Activated T-cell treated with anti-CD3 and anti-CD28 coated beads for 48 hours (primary cell): ENCODE measurements at regions not wholly inside any gene's neighbourhood (a gene's known extent, or its start where the extent isn't known, plus 50 kb on each side); places are given as distances from the start of the nearest gene placed in this dataset.

Source experiments
- DNase-seq: peaks from one replicate; pipeline ENCODE4 v3.0.0-alpha.2; 2020; ENCODE audit warnings: low read depth

DNA sequence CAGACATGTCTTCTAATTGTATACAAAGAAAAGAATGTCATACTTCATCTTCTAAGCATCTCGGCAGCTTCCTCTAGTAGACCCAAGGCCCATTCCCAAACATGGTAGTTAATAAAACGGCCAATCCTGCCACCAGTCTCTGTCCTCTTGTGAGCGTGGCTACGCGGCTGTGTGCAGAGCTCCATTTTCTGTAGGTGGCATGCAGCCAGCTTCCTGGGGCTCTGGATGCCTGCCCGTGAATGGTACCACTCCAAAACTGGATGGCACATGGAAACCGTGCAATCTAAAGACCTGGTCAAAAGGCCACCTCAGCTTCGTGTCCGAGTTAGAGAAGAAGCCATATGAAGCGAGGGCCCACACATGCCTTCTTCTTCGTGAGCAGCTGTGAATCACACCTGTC lies 110.7 kb downstream of the SIPA1L2 start:
- DNase-seq, result no peak

DNA sequence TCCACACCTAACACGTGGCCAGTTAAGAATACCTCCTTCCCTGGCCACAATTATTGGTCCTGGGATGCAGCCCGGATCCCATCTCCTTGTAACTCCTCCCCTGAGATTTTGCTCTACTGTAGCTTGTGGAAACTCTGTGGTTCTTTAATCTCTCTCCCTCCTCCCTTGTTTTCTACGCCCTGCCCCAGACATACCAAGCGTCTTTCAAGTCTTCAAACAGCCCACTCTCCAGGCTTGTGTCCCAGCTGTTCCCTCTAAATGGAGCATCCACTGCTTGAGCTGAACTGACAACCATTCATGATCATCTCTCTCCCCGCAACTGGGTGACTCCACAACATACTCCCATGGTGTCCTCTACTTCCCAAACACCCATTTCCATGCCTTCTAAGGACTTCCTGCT lies 111.6 kb downstream of the SIPA1L2 start:
- no peak for DNase-seq

DNA sequence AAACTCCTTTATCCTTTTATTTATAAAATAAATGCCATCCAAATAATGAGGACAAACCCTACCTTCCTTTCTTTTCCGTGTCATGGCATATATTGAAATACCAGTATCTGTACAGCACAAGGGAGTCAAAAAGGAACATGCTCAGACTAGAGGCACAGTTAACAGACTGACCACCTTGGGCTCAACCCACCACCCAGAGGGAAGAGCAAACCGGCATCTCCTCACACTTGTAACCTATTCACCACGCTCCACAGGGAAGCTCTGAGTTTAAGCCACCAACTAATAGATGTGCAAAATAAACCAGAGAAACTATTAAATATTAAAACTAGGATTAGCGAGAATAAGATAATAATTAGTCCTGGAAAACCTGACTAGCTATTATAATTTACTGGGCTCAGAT lies 112.7 kb downstream of the SIPA1L2 start:
- no peak for DNase-seq

DNA sequence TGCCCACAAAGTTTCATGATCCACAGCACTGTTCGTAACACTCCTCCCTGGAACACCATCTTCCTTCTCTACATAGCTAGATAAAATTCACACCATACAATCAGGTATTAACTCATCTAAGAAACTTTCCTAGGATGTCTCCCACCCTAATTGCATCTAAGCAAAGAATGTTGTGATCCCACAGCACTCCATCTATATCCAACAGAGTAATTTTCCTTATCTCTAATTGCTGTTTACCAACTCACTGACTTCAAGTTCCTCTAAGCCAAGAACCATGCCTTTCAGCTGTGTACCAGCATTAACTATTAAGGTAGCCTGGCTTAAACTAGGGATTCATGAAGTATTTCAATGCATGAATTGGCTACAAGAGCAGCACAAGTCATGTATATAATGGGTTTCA lies 114.2 kb downstream of the SIPA1L2 start:
- no peak for DNase-seq

DNA sequence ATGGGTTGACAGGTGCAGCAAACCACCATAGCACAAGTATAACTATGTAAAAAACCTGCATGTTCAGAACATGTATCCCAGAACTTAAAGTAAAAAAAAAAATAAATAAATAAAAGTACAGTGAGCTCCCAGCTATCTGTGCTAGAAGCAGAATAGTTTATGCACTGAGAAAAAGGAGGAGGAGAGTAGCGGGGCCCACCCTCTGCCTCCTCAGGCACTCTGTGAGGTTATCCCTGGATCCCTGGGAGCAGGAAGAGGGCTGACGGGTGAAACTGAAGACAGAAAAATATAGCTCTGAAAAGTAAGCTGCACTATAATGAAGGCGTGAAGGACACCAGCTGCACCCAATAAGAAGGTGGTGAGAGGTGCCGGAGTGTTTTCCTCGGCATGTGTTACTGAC lies 117.2 kb downstream of the SIPA1L2 start:
- DNase-seq, result no peak

DNA sequence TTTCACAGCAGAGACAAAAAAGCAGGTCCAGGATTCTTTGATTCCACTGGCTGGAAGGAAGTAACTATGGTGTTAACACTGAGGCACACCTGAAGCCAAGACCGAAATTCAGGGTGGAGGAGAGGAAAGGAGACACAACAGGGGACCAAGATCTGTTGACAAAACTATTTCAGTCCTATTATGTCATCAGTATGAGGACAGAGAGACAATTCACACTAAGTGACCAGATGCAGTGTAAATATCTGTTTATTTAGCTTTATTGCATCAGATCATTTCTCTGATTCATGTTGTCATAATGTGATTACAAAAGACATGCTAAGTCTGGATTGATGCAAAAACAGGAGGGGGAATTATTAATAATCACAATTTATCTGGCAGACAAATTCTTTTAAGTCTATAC lies 118.8 kb downstream of the SIPA1L2 start:
- DNase-seq, result no peak

DNA sequence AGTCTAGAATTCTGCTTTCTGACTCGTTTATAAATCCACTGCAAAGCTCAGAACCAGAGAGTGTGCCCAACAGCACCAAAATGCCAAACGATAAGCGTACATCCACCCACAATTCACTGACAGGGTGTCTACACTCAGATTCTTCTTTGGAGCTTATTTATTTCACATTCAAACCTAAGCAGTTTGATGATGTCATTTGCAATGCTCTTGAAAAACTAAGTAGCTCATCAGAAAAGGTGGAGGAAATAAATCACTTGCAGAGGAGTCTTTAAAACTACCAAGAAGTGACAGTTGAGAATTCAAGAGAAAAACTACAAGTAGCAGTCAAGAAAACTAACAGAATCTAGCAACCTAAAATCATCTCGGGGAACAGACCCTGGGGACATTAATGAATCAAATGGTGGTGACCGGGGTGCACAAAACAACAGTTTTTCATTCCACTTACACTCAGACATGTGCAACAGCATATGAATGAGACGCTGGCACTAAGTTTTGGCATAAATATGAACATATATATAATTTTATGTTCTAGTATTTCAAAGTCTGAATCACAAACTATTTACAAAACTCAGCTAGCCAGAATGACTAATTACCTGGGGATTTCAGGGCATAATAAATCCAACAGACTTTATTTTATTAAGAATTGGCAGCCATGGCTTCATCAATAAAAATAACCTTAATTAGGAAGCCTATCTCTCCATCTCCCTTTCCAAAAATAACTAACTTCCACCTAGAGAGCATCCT lies 119.4 kb downstream of the SIPA1L2 start:
- DNase-seq, result no peak

DNA sequence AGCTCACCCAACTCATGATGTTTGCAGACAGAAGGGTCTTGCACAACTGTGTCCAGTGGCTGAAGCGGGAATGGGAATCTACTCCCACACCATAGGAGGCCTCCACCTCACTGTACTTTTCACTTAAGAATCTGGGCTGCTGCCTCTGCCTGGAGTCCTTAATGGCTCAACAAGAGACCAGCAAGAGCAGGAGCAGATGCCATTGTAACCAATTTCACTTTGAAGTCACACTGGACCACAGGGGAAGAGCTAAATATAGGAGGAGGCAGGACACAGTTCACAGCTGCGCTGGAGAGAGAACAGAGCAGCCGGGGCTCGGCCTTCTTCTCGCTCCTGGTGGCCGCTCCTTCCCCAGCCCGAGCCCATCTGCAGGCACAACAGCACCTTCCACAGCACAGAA lies 120.4 kb downstream of the SIPA1L2 start:
- no peak for DNase-seq

DNA sequence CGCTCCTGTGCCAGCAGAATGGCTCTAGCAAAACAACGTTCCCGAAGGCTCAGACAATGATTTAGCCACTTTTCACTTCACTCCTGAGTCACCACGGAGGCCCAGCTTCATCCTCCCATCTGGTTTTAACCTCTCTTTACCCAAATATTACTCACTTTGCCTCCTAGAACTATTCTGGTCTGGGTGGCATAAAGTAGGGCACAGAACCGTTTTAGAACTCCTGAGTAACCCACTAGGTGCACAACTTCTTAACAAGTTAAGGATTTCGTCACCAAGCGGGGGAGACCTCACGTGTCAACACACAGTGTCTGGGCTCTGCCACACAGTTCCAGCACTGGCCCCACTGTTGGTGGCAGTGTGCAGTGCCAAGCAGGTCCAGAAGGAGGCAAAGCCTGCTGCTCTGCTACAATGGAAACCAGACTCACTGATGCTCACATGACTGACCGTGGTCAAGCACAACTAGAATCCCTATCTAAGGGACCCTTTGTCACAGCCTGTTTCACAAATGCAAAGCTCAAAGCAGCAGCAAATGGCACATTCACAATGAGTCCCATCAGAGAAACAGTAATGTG lies 121.7 kb downstream of the SIPA1L2 start:
- no peak for DNase-seq

DNA sequence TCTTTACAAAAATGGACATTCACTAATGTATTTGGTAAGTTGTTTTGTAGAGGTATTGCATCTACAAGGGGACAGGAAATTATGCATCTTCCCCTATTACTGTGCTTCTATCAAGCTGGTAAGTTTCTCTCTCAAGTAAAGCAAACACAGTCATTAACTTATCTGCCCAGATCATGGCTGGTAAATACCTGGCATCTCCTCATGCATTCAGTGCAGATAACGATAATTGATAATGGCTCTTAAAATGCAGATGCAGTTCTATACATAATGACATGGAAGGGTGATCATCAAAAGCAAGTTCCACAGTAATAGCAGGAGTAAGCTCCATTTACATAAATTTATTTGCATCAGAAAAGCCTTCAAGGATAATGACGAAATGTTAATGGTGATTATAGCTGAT lies 122.4 kb downstream of the SIPA1L2 start:
- no peak for DNase-seq

DNA sequence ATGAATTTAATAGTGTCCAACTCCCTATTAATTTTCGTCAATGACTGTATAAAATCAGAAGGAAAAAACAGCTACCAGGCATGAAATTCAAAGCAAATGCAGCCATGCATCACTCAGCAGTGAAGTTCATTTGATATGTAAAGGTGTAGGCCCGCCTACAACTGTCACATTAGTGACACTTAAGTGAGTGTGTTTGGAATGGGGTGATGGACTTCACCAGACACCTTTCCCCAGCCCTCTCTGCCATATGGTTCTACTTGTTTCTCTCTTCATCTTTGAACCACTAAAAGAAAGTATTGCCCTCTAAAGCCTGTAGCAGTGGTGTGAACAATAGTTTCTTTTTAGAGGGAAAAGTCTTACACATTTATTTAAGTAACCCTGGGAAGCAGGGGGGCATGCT lies 124.0 kb downstream of the SIPA1L2 start:
- no peak for DNase-seq

DNA sequence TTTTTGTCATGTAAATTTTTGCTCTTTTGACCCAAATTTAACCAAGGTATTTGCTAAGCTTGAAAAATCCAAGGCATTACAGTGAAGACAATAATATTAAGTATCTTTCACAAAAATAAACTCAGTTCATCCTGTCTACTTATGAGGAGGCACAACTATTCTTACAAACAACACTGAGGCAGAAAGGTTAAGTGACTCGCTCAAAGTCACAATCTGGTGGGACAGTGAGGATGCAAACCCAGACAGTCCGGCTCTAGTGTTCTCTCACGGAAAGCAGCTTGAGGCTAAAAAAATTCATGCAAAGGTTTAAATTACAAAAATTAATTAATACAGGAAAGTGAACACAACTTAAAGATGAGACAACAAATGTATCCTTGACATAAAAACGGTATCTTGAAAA lies 125.3 kb downstream of the SIPA1L2 start:
- DNase-seq, result no peak

DNA sequence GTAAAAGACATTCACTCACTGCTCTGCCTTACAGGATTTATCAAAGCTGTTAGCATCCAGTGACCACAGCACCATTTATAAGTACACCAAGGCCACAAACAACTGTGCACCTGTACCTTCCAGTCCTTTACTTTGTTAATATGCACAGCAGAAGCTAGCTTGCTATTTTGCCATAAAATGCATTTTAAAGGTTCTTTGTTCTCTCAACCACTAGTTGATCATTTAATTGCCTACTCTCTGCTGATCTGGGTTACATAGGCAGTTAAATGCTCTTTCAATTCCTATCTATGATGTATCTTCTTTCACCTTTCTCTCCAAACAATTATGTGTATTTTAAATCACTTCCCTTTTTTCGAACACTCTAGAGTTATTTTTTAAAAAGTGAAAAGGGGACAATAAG lies 126.4 kb downstream of the SIPA1L2 start:
- DNase-seq, result no peak

DNA sequence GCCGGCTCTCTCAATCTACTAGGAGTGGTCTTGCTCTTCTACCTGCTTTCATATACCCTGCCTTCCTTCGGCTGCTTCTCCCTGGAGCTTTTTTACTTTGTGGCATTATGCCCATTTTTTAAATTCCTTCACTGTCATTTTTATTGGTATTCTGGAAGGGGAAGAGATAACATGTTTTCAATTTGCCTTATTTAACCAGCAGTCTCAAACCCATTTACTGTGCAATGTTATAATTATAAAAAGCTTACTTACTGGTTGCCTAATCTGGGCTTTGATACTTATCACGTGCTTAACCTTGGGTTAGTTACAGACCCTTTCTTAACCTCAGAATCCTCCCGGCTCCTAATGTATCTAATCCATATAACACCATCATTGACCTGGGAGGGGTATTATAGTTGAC lies 128.1 kb downstream of the SIPA1L2 start:
- no peak for DNase-seq

DNA sequence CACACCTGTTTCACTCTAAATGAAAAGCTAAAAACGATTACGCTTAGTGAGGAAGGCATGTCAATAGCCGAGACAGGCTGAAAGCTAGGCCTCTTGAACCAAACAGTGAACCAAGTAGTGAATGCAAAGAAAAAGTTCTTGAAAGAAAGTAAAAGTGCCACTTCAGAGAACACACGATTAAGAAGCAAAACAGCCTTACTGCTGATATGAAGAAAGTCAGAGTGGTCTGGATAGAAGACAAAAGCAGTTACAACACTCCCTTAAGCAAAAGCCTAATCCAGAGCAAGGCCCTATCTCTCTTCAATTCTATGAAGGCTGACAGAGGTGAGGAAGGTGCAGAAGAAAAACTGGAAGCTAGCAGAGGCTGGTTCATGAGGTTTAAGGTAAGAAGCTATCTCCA lies 130.7 kb downstream of the SIPA1L2 start:
- DNase-seq, result no peak

DNA sequence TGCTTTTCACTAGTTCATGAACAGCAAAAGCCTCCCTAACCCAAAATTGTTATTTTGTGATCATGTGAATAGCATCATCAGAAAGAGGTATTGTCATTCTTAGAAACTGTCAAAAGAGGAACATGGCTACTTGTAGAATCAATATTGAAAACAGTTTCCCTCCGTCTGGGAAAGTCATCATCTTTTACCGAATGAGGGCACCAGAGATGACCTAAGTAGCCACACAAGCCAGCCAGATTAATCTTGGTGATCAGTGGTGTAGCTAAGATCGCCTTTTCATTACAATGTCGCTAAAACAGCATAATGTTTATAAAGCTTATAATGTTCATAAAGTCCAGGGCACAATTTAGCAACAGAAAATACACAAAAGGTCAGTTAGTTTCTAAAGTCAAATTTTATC lies 136.1 kb downstream of the SIPA1L2 start:
- DNase-seq, result no peak

DNA sequence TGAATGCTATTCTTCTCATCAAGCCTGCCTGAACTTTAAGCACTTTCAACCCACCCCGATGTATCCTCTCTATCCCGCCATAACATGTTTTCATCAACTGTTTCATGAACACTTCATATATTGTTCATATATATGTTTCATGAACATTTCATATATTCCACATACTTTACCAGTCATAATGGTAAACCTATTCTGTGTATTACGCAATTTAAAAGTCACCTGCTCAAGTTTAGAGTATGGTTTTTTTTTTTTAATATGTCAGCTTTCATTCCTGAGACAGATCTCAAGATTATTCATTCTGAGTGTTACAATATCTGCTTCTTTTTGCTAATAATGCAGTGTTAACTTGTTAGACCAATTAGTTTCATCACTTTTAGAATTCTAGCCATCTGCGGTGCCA lies 140.7 kb downstream of the SIPA1L2 start:
- DNase-seq, result no peak

DNA sequence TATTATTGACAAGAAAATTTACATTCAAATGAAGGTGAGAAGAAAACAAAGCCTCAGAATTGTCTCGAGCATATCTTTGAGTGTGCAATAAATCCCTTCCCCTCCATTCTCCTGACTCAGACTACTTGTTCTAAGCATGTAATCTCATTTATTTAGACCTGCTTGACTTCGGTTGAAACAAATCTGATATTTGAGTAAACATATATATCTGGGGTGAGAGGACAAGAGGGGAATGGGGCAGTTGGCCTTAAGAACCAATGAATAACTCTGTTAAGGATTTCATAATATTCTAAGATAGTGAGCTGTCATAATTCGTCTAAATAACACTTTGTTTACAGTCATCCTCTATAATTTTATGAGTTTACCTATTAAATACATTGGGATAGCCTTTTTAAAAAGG lies 142.7 kb downstream of the SIPA1L2 start:
- DNase-seq, result no peak

DNA sequence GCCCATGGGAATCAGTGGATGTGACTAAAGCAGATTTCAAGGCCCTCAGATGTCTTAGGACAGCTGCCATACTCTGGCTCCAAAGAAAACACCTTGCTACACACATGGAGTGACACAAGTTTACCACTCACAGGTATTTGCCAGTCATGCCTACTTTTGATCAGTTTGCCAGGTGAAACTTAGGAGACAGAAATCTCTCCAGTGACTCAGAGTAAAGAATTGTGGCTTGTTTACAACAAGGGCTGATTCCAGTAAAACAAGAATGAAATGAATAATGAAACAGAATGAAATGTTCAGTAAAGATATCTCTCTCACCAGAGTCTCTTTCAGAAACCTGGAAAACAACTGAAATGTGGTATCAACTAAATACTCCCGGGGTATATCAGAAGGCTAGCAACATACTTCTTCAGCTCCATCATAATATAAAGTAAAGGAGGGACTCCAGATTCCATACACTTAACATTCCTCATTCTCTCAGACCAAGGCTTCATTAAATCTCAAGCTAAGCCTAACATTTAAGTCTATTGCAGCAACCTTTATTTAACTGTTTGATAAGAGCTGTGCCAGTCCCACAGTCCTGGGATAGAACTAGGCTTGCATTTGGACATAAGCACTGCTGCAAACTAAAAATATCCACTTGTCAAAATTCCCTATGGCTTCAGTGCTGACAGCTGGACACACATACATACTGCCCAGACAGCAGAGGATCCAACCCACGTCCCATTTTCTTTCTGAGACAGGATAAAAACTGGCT lies 143.3 kb downstream of the SIPA1L2 start:
- DNase-seq, result no peak

DNA sequence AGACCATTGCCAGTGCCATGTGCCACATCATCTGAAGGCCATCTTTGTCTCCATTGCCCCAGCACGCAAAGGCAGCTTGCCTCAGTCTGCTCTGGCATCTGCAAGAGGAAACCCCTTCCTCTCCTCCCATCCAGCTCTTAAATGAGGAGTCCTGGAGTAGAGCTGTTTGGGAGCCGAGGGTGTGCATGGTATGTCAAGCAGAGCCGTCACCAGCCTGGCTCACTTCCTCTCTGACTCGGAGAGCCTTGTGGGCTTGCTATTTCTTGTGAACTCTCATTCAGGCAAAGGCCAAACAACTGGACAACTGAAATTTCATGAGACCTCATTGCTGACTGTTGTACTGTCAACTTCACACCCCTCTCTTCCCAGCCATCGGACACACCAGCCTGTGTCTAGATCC lies 143.9 kb downstream of the SIPA1L2 start:
- DNase-seq, result no peak

DNA sequence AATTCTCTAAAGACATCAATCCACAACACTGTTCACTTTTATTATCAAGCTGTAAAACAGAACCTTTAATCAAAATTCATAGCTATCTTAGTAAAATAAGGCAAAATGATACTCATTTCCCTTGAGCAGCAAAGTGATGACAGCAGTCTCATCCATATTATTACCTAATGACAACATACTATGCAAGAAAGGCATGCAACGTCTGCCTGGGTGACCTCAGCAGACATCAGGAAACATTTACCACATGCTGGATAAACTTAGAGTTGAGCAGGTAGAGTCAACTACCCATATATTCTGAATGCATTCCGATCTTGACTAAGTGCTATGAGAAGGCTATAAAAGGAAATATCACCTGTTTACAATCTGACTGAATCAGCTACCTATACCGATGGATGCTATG lies 145.1 kb downstream of the SIPA1L2 start:
- DNase-seq, result no peak

DNA sequence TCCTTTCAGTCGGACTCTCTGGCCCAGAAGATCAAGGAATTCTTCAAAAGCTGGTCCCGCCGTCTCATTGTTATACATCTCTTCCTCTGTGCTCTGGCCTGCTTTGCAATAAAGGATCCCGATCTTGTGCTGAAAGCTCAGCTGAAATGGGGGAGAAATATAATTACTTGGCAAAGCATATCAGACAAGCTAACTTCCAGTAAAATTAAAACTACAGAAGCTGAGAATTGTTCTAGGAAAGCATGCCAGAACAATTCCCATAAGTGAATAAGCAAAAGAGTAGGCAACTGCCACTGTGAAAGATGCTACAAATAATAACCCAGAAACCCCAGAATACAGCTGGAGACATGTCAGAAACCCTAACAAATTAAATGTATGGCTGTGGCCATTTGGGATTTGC lies 146.1 kb downstream of the SIPA1L2 start:
- no peak for DNase-seq

DNA sequence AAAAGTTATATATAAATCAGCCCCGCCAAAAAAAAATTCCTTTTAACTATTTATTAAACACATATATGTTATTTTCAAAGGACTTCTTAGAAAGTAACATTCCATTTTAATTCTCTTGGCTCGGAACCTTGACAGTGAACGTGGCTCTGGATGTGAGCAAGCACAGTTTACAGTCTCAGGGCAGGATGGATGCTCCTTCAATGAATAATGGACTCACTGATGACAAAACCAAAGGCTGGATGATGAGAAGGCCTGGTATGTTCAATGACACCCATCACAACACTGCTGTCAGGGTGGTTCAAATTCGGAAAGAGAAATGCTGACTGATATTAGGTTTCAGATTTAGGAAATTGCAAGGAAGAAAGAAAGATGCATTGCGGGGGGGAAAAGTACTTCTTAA lies 148.8 kb downstream of the SIPA1L2 start:
- DNase-seq, result no peak

DNA sequence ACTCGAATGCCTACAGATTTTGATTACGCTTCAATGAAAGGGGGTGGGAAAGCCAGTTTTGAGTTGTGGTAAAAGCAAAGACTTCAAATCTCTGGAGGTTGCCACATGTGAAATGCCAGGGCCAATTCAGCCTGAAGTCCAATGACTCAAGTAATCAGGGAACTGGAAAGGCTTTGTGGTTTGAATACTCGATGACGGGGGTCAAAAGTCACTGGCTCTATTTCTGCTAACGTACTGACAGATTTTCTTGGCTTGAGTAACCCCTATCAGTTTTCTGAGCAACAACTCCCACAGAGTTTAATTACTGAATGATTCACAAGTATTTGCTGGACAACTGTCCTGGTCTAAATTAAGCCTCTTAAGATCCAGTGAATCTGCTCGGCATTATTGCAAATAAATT lies 152.2 kb downstream of the SIPA1L2 start:
- DNase-seq, result no peak
